SK-N-SH (cell line): ENCODE measurements at regions not wholly inside any gene's neighbourhood (a gene's known extent, or its start where the extent isn't known, plus 50 kb on each side); places are given as distances from the start of the nearest gene placed in this dataset.

Source experiments
- CTCF ChIA-PET: fragments of 300-600, 350-600 bp; formaldehyde crosslinking; extraction: SDS; loops from one replicate; lab custom pipeline; 2021; lab: Yijun Ruan, JAX
- POLR2A ChIA-PET: fragments of 350-600 bp; sonication (Branson Sonifier 250); formaldehyde crosslinking; extraction: SDS; loops from one replicate; lab custom pipeline; 2020; ENCODE audit warnings: antibody characterized with exemption, inconsistent platforms; lab: Yijun Ruan, JAX
- DNase-seq: peaks from one replicate; pipeline ENCODE4 v3.0.0; 2012
- H2AFZ ChIP-seq: fragments of 200-600 bp; sonication (generic); 2 replicates; pipeline ENCODE4 v1.8.1; 2016; ENCODE audit warnings: antibody characterized with exemption, mild to moderate bottlenecking, low read depth
- H3F3A ChIP-seq: fragments of 200-600 bp; sonication (generic); replicated peaks from 2 replicates; pipeline ENCODE3; 2016; ENCODE audit warnings: antibody characterized with exemption, mild to moderate bottlenecking; ENCODE audit not compliant: insufficient read depth
- H3K27ac ChIP-seq, 2 experiments: fragments of 200-500 bp in 1 of 2; fragments of 200-600 bp in 1 of 2; sonication (Bioruptor generic) in 1 of 2; sonication (generic), shearing (Covaris generic) in 1 of 2; 2 replicates each; pipeline versions ENCODE4 v1.5.1 to v1.6.1; 2014 to 2016; ENCODE audit warnings: low read depth in 2 of 2, inconsistent platforms in 1 of 2, low read length in 1 of 2, mild to moderate bottlenecking in 1 of 2, mixed read lengths in 1 of 2
- H3K27me3 ChIP-seq: fragments of 200-600 bp; sonication (generic), shearing (Covaris generic); 2 replicates; pipeline ENCODE4 v1.6.1; 2016; ENCODE audit warnings: mixed run types; ENCODE audit not compliant: insufficient read depth
- H3K36me3 ChIP-seq, 2 experiments: fragments of 200-500 bp in 1 of 2; fragments of 200-600 bp in 1 of 2; sonication (Bioruptor generic) in 1 of 2; sonication (generic) in 1 of 2; replicated peaks in 1 of 2; 2 replicates each; pipeline versions ENCODE3 to v1.5.1; 2014 to 2016; ENCODE audit warnings: low read length in 1 of 2, mild to moderate bottlenecking in 1 of 2; ENCODE audit not compliant: insufficient read depth in 2 of 2, control insufficient read depth in 1 of 2
- H3K4me1 ChIP-seq, 2 experiments: fragments of 200-500 bp in 1 of 2; fragments of 200-600 bp in 1 of 2; sonication (Bioruptor generic) in 1 of 2; sonication (generic), shearing (Covaris generic) in 1 of 2; 2 replicates each; pipeline versions ENCODE4 v1.5.1 to v1.6.1; 2014 to 2016; ENCODE audit warnings: low read depth in 1 of 2, low read length in 1 of 2, mixed run types in 1 of 2; ENCODE audit not compliant: insufficient read depth in 2 of 2, control insufficient read depth in 1 of 2
- H3K4me2 ChIP-seq: fragments of 200-600 bp; sonication (generic), shearing (Covaris generic); 2 replicates; pipeline ENCODE4 v1.6.1; 2017; ENCODE audit warnings: mixed run types
- H3K4me3 ChIP-seq, 2 experiments: fragments of 200-500 bp in 1 of 2; fragments of 200-600 bp in 1 of 2; sonication (Bioruptor generic) in 1 of 2; sonication (generic), shearing (Covaris generic) in 1 of 2; 2 replicates each; pipeline versions ENCODE4 v1.5.1 to v1.8.1; 2014 to 2016; ENCODE audit warnings: low read depth in 2 of 2, inconsistent platforms in 1 of 2, low read length in 1 of 2, mild to moderate bottlenecking in 1 of 2, mixed read lengths in 1 of 2, moderate library complexity in 1 of 2
- H3K79me2 ChIP-seq: fragments of 200-600 bp; sonication (generic); 2 replicates; pipeline ENCODE4 v1.8.1; 2017; ENCODE audit warnings: mild to moderate bottlenecking; ENCODE audit not compliant: insufficient read depth
- H3K9ac ChIP-seq: fragments of 200-600 bp; sonication (generic); 2 replicates; pipeline ENCODE4 v1.6.1; 2017; ENCODE audit warnings: mixed run types
- H3K9me2 ChIP-seq: fragments of 200-600 bp; sonication (generic); 2 replicates; pipeline ENCODE4 v1.6.1; 2017; ENCODE audit warnings: mixed run types
- H3K9me3 ChIP-seq: fragments of 200-600 bp; sonication (generic); 2 replicates; pipeline ENCODE4 v1.6.1; 2017; ENCODE audit warnings: mixed run types, mild to moderate bottlenecking, moderate library complexity
- H4K20me1 ChIP-seq: fragments of 200-600 bp; sonication (generic); 2 replicates; pipeline ENCODE4 v1.6.1; 2017; ENCODE audit warnings: mild to moderate bottlenecking, mixed run types; ENCODE audit not compliant: insufficient read depth
- CHD2 ChIP-seq: fragments of 150-350 bp; IDR thresholded peaks from 2 replicates; pipeline ENCODE4 v1.6.1; 2018; ENCODE audit warnings: low read length; ENCODE audit not compliant: partially characterized antibody
- ELF1 ChIP-seq: IDR thresholded peaks from 2 replicates; pipeline ENCODE4 v1.4.0; 2012
- EZH2phosphoT487 ChIP-seq: fragments of 200-600 bp; sonication (generic); IDR thresholded peaks from 2 replicates; pipeline ENCODE4 v1.6.1; 2017; ENCODE audit warnings: low read depth, mixed run types, mild to moderate bottlenecking, antibody characterized with exemption, moderate library complexity, borderline replicate concordance
- FOSL2 ChIP-seq: IDR thresholded peaks from 2 replicates; pipeline ENCODE4 v1.4.0; 2012; ENCODE audit warnings: low read depth, mild to moderate bottlenecking, moderate library complexity, borderline replicate concordance
- GABPA ChIP-seq: IDR thresholded peaks from 2 replicates; pipeline ENCODE4 v1.4.0; 2012; ENCODE audit warnings: low read depth, mild to moderate bottlenecking
- GATA2 ChIP-seq: sonication (generic); formaldehyde crosslinking; IDR thresholded peaks from 2 replicates; pipeline ENCODE4 v1.5.0; 2020; ENCODE audit warnings: mild to moderate bottlenecking, missing genetic modification reagents
- MEF2A ChIP-seq: IDR thresholded peaks from 2 replicates; pipeline ENCODE4 v1.4.0; 2012; ENCODE audit warnings: low read depth, borderline replicate concordance
- NFIC ChIP-seq: IDR thresholded peaks from 2 replicates; pipeline ENCODE4 v1.4.0; 2012; ENCODE audit warnings: borderline replicate concordance
- NRF1 ChIP-seq: IDR thresholded peaks from 2 replicates; pipeline ENCODE4 v1.6.1; 2012; ENCODE audit warnings: low read depth, mild to moderate bottlenecking, low read length
- RCOR1 ChIP-seq: fragments of 150-350 bp; IDR thresholded peaks from 2 replicates; pipeline ENCODE4 v1.6.1; 2017; ENCODE audit warnings: antibody characterized with exemption, low read length
- RXRA ChIP-seq: IDR thresholded peaks from 2 replicates; pipeline ENCODE4 v1.4.0; 2012; ENCODE audit warnings: low read depth, mild to moderate bottlenecking, borderline replicate concordance
- SIN3A ChIP-seq: IDR thresholded peaks from 2 replicates; pipeline ENCODE4 v1.6.1; 2012; ENCODE audit warnings: low read depth, mild to moderate bottlenecking, low read length, moderate library complexity, borderline replicate concordance
- TCF12 ChIP-seq: IDR thresholded peaks from 2 replicates; pipeline ENCODE4 v1.4.0; 2012
- TEAD4 ChIP-seq: IDR thresholded peaks from 2 replicates; pipeline ENCODE4 v1.4.0; 2012; ENCODE audit warnings: mild to moderate bottlenecking, borderline replicate concordance; ENCODE audit not compliant: insufficient read depth
- WGBS: methylation state at CpG from one replicate; pipeline ENCODE4 v1.1.6; 2017; ENCODE audit warnings: low lambda C conversion rate; 5-methylcytosine and 5-hydroxymethylcytosine counted together
- TF ChIP-seq, protein P1 (sequence below): IDR thresholded peaks from 2 replicates; pipeline ENCODE4 v1.4.0; 2012; ENCODE audit warnings: low read depth
- TF ChIP-seq, protein P2 (sequence below): fragments of 200-600 bp; sonication (generic); IDR thresholded peaks from 2 replicates; pipeline ENCODE4 v1.6.1; 2017; ENCODE audit warnings: antibody characterized with exemption, mild to moderate bottlenecking, moderate library complexity
- TF ChIP-seq, protein P3 (sequence below): IDR thresholded peaks from 2 replicates; pipeline ENCODE4 v1.6.1; 2012; ENCODE audit warnings: mild to moderate bottlenecking, low read depth, low read length, moderate library complexity
- TF ChIP-seq, protein P4 (sequence below): IDR thresholded peaks from 2 replicates; pipeline ENCODE4 v1.4.0; 2012; ENCODE audit warnings: low read depth, borderline replicate concordance
- TF ChIP-seq, protein P5 (sequence below): IDR thresholded peaks from 2 replicates; pipeline ENCODE4; 2012

DNA sequence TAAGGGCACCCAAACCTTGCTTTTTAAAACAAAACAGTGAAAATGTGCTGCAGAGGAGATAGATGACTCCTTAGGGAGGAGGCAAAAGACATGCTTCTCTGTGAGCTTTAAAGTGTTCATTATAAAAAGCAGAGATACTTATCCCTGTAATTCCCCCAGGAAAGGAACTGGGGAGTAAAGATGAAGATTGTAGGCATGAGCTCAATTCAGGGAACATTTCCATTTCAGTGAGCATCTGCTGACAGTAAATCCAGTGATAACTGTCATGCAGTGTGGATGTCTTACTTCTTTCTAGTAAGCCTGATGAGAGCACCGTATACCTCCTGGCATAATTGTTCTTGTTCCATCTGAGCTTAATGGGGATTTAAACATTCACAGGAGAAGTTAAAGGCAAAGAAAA, 1296.5 kb downstream of the MRPL39 start:
- 32% methylated on average over 1 of the region's 1 CpG for WGBS
- no peaks in the 10 kb centered on the region for H3K9me2 ChIP-seq
- no peak overlapping the region for H3K4me3 ChIP-seq

DNA sequence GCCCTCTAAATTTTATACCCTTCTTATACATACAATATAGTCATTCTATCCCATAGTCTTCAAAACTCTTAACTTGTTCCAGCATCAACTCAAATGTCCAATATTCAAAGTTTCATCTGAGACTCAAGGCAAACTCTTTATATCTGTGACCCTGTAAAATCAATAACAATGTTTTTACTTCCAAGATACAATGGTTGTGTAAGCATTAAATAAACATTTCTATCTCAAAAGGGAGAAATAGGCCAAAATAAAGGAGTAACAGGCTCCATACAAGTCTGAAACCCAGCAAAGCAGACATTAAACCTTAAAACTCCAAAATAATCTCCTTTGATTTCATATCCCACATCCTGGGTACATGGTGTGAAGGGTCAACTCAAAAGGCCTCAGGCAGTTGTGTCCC, 1299.1 kb downstream of the MRPL39 start:
- no peaks in the 10 kb centered on the region for H3K9me2 ChIP-seq
- no peaks in the 10 kb centered on the region for H3K79me2 ChIP-seq
- H3K27ac ChIP-seq = no peak overlapping the region
- no peak overlapping the region for H2AFZ ChIP-seq
- ChIA-PET POLR2A (no interaction called here), CTCF (no interaction called here)
- H3K4me3 ChIP-seq = no peak overlapping the region
- no peaks in the 10 kb centered on the region for H3K27me3 ChIP-seq
- H3K36me3 ChIP-seq = no peaks in the 10 kb centered on the region
- H3K9me3 ChIP-seq = no peaks in the 10 kb centered on the region
- no peaks in the 10 kb centered on the region for H4K20me1 ChIP-seq
- no peaks in the 10 kb centered on the region for H3F3A ChIP-seq
- no peaks in the 10 kb centered on the region; a peak in 1 of 4 replicates for H3K4me1 ChIP-seq
- H3K4me2 ChIP-seq = no peak overlapping the region
- H3K9ac ChIP-seq = no peak overlapping the region
- DNase-seq = no peak
- TF ChIP-seq GATA2 (CRISPR knock-in tag) = no peak
- no peak for TF ChIP-seq FOSL2
- TF ChIP-seq, protein P1, sequence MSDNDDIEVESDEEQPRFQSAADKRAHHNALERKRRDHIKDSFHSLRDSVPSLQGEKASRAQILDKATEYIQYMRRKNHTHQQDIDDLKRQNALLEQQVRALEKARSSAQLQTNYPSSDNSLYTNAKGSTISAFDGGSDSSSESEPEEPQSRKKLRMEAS = no peak
- TF ChIP-seq TCF12 = no peak
- TF ChIP-seq, protein P2, sequence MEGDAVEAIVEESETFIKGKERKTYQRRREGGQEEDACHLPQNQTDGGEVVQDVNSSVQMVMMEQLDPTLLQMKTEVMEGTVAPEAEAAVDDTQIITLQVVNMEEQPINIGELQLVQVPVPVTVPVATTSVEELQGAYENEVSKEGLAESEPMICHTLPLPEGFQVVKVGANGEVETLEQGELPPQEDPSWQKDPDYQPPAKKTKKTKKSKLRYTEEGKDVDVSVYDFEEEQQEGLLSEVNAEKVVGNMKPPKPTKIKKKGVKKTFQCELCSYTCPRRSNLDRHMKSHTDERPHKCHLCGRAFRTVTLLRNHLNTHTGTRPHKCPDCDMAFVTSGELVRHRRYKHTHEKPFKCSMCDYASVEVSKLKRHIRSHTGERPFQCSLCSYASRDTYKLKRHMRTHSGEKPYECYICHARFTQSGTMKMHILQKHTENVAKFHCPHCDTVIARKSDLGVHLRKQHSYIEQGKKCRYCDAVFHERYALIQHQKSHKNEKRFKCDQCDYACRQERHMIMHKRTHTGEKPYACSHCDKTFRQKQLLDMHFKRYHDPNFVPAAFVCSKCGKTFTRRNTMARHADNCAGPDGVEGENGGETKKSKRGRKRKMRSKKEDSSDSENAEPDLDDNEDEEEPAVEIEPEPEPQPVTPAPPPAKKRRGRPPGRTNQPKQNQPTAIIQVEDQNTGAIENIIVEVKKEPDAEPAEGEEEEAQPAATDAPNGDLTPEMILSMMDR = no peak
- no peak for TF ChIP-seq RCOR1
- no peak for TF ChIP-seq ELF1
- no peak for TF ChIP-seq GABPA
- TF ChIP-seq TEAD4 = no peak
- no peak for TF ChIP-seq MEF2A
- TF ChIP-seq EZH2phosphoT487 = no peak
- no peak for TF ChIP-seq SIN3A

More for the DNA sequence above, 1296.5 kb downstream of the MRPL39 start:
- Histone ChIP-seq H3K4me2 (no peak overlapping the region), H3F3A (no peaks in the 10 kb centered on the region), H3K27ac (no peak overlapping the region), H3K9me3 (no peaks in the 10 kb centered on the region), H3K36me3 (no peaks in the 10 kb centered on the region), H3K79me2 (no peaks in the 10 kb centered on the region), H3K27me3 (no peaks in the 10 kb centered on the region), H4K20me1 (no peaks in the 10 kb centered on the region), H3K4me1 (no peaks in the 10 kb centered on the region; a peak in 1 of 4 replicates), H2AFZ (no peak overlapping the region), H3K9ac (no peak overlapping the region)
- POLR2A ChIA-PET = no interaction called here
- CTCF ChIA-PET = no interaction called here
- no peak for DNase-seq
- TF ChIP-seq RXRA (no peak), SIN3A (no peak), NRF1 (no peak), NFIC (no peak), CHD2 (no peak), RCOR1 (no peak)
- TF ChIP-seq, protein P3, sequence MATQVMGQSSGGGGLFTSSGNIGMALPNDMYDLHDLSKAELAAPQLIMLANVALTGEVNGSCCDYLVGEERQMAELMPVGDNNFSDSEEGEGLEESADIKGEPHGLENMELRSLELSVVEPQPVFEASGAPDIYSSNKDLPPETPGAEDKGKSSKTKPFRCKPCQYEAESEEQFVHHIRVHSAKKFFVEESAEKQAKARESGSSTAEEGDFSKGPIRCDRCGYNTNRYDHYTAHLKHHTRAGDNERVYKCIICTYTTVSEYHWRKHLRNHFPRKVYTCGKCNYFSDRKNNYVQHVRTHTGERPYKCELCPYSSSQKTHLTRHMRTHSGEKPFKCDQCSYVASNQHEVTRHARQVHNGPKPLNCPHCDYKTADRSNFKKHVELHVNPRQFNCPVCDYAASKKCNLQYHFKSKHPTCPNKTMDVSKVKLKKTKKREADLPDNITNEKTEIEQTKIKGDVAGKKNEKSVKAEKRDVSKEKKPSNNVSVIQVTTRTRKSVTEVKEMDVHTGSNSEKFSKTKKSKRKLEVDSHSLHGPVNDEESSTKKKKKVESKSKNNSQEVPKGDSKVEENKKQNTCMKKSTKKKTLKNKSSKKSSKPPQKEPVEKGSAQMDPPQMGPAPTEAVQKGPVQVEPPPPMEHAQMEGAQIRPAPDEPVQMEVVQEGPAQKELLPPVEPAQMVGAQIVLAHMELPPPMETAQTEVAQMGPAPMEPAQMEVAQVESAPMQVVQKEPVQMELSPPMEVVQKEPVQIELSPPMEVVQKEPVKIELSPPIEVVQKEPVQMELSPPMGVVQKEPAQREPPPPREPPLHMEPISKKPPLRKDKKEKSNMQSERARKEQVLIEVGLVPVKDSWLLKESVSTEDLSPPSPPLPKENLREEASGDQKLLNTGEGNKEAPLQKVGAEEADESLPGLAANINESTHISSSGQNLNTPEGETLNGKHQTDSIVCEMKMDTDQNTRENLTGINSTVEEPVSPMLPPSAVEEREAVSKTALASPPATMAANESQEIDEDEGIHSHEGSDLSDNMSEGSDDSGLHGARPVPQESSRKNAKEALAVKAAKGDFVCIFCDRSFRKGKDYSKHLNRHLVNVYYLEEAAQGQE = no peak
- TF ChIP-seq, protein P4, sequence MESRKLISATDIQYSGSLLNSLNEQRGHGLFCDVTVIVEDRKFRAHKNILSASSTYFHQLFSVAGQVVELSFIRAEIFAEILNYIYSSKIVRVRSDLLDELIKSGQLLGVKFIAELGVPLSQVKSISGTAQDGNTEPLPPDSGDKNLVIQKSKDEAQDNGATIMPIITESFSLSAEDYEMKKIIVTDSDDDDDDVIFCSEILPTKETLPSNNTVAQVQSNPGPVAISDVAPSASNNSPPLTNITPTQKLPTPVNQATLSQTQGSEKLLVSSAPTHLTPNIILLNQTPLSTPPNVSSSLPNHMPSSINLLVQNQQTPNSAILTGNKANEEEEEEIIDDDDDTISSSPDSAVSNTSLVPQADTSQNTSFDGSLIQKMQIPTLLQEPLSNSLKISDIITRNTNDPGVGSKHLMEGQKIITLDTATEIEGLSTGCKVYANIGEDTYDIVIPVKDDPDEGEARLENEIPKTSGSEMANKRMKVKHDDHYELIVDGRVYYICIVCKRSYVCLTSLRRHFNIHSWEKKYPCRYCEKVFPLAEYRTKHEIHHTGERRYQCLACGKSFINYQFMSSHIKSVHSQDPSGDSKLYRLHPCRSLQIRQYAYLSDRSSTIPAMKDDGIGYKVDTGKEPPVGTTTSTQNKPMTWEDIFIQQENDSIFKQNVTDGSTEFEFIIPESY = no peak
- TF ChIP-seq, protein P5, sequence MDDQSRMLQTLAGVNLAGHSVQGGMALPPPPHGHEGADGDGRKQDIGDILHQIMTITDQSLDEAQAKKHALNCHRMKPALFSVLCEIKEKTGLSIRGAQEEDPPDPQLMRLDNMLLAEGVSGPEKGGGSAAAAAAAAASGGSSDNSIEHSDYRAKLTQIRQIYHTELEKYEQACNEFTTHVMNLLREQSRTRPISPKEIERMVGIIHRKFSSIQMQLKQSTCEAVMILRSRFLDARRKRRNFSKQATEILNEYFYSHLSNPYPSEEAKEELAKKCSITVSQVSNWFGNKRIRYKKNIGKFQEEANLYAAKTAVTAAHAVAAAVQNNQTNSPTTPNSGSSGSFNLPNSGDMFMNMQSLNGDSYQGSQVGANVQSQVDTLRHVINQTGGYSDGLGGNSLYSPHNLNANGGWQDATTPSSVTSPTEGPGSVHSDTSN = no peak
